ENCODE measurements at regions not wholly inside any gene's neighbourhood (a gene's known extent, or its start where the extent isn't known, plus 50 kb on each side); places are given as distances from the start of the nearest gene placed in this dataset.
"Not testable (repeated sequence)": the region's sequence is repeated elsewhere in the genome, so short reads cannot be mapped to it uniquely, and the experiment has no call there.

- H3K4me1 ChIP-seq = no peaks in the 10 kb centered on the region
- no peaks in the 10 kb centered on the region for H3K9me3 ChIP-seq
- H3K27me3 ChIP-seq = no peaks in the 10 kb centered on the region
- DNase-seq (no peak), ATAC-seq (no peak), FAIRE-seq (no peak)
- H3K27ac ChIP-seq = no peak overlapping the region
- WGBS, 2 donors = 74 to 83% methylated on average over 5 of the region's 5 CpGs
- no peak for TF ChIP-seq CTCF (IDR thresholded peaks at IDR 0.05)
- intact Hi-C loops (cut with DNase I) = no loop called here
- no peak overlapping the region for H3K4me3 ChIP-seq
- H3K36me3 ChIP-seq = no peaks in the 10 kb centered on the region
These were observed 106.4 kb upstream of the STARD4 start for GRCh38 chr5:111618623-111619271.

GRCh38 chr5:111615054-111615453 lies 102.7 kb upstream of the STARD4 start:
- Histone ChIP-seq H3K27ac (no peak overlapping the region), H3K9me3 (no peaks in the 10 kb centered on the region), H3K4me3 (no peak overlapping the region), H3K4me1 (no peaks in the 10 kb centered on the region), H3K27me3 (no peaks in the 10 kb centered on the region), H3K36me3 (no peaks in the 10 kb centered on the region)
- WGBS, 2 donors = 50 to 63% methylated on average over 1 of the region's 1 CpG
- DNase-seq (no peak), FAIRE-seq (no peak), ATAC-seq (no peak)
- intact Hi-C loops (cut with DNase I) = no loop called here
- TF ChIP-seq CTCF (IDR thresholded peaks at IDR 0.05) = no peak

- H3K4me3 ChIP-seq; H3K27me3 ChIP-seq; ATAC-seq; intact Hi-C loops (cut with DNase I); H3K9me3 ChIP-seq; H3K27ac ChIP-seq; H3K36me3 ChIP-seq; H3K4me1 ChIP-seq; FAIRE-seq: not testable (repeated sequence)
- 88 to 93% methylated on average over 21 to 32 of the region's 32 CpGs for WGBS, 2 donors
- DNase-seq = peak in 1 of 6 donors; percentile 55
These were observed 99.8 kb upstream of the STARD4 start for GRCh38 chr5:111612013-111612630.

- ATAC-seq (no peak), FAIRE-seq (no peak), DNase-seq (no peak)
- H3K27ac ChIP-seq = no peak overlapping the region
- no peaks in the 10 kb centered on the region for H3K36me3 ChIP-seq
- WGBS, 2 donors = 52 to 59% methylated on average over 2 of the region's 2 CpGs
- intact Hi-C loops (cut with DNase I) = no loop called here
- no peak overlapping the region for H3K4me3 ChIP-seq
- H3K9me3 ChIP-seq = no peaks in the 10 kb centered on the region
- no peak for TF ChIP-seq CTCF (IDR thresholded peaks at IDR 0.05)
- H3K27me3 ChIP-seq = no peaks in the 10 kb centered on the region
- H3K4me1 ChIP-seq = no peaks in the 10 kb centered on the region
These were observed 93.9 kb upstream of the STARD4 start for GRCh38 chr5:111606194-111606593.

- no peak overlapping the region for H3K4me3 ChIP-seq
These were observed 91.1 kb upstream of the STARD4 start for GRCh38 chr5:111603446-111603827.

More at GRCh38 chr5:111603446-111603827, 91.1 kb upstream of the STARD4 start:
- intact Hi-C loops (cut with DNase I) = no loop called here
- H3K4me1 ChIP-seq = no peaks in the 10 kb centered on the region
- H3K9me3 ChIP-seq = no peaks in the 10 kb centered on the region
- no peak for FAIRE-seq
- ATAC-seq = no peak
- no peaks in the 10 kb centered on the region for H3K27me3 ChIP-seq
- TF ChIP-seq CTCF (IDR thresholded peaks at IDR 0.05) = no peak
- 75 to 77% methylated on average over 2 of the region's 2 CpGs for WGBS, 2 donors
- no peaks in the 10 kb centered on the region for H3K36me3 ChIP-seq
- H3K27ac ChIP-seq = no peak overlapping the region
- no peak for DNase-seq

Measured in pancreas (tissue), 10 donors.